ENCODE measurements at regions not wholly inside any gene's neighbourhood (a gene's known extent, or its start where the extent isn't known, plus 50 kb on each side); places are given as distances from the start of the nearest gene placed in this dataset.
A peak's percentile ranks its signal among the peaks of the same experiment; 100 is the strongest.

GRCh38 chr12:91576432-91576831 lies 393.8 kb upstream of the DCN start:
- no peak for TF ChIP-seq CTCF (conservative IDR thresholded peaks at IDR 0.05; ENCODE audit: low read length)
- DNase-seq (ENCODE audit: low read depth): no peak
- no peak overlapping the region for H3K4me3 ChIP-seq (ENCODE audit: low read length)

GRCh38 chr12:91575630-91576029 lies 393.0 kb upstream of the DCN start:
- no peak for DNase-seq (ENCODE audit: low read depth)

GRCh38 chr12:91574975-91575374 lies 392.4 kb upstream of the DCN start:
- TF ChIP-seq CTCF (conservative IDR thresholded peaks at IDR 0.05; ENCODE audit: low read length): no peak
- DNase-seq (ENCODE audit: low read depth): no peak
- H3K4me3 ChIP-seq (ENCODE audit: low read length): no peak overlapping the region

More at GRCh38 chr12:91575630-91576029, 393.0 kb upstream of the DCN start:
- no peak overlapping the region for H3K4me3 ChIP-seq (ENCODE audit: low read length)
- TF ChIP-seq CTCF (conservative IDR thresholded peaks at IDR 0.05; ENCODE audit: low read length): no peak

- DNase-seq (ENCODE audit: low read depth): peak; percentile 13
- no peak for TF ChIP-seq CTCF (conservative IDR thresholded peaks at IDR 0.05; ENCODE audit: low read length)
- H3K4me3 ChIP-seq (ENCODE audit: low read length): no peak overlapping the region
Measured at GRCh38 chr12:91574391-91574790, 391.8 kb upstream of the DCN start.

GRCh38 chr12:91572869-91573268 lies 390.3 kb upstream of the DCN start:
- DNase-seq (ENCODE audit: low read depth): no peak
- no peak for TF ChIP-seq CTCF (conservative IDR thresholded peaks at IDR 0.05; ENCODE audit: low read length)
- H3K4me3 ChIP-seq (ENCODE audit: low read length): no peak overlapping the region

GRCh38 chr12:91567100-91567485 lies 384.5 kb upstream of the DCN start:
- TF ChIP-seq CTCF (conservative IDR thresholded peaks at IDR 0.05; ENCODE audit: low read length): no peak

GRCh38 chr12:91566328-91567099 lies 383.9 kb upstream of the DCN start:
- no peak overlapping the region for H3K4me3 ChIP-seq (ENCODE audit: low read length)
- no peak for TF ChIP-seq CTCF (conservative IDR thresholded peaks at IDR 0.05; ENCODE audit: low read length)
- DNase-seq (ENCODE audit: low read depth): no peak

More at GRCh38 chr12:91567100-91567485, 384.5 kb upstream of the DCN start:
- DNase-seq (ENCODE audit: low read depth): no peak
- H3K4me3 ChIP-seq (ENCODE audit: low read length): no peak overlapping the region

Data from AG10803 (cell line).